Neutrophil (primary cell): ENCODE measurements at regions not wholly inside any gene's neighbourhood (a gene's known extent, or its start where the extent isn't known, plus 50 kb on each side); places are given as distances from the start of the nearest gene placed in this dataset.
"Not testable (repeated sequence)": the region's sequence is repeated elsewhere in the genome, so short reads cannot be mapped to it uniquely, and the experiment has no call there.

ENCODE experiments used
- H3K27ac ChIP-seq: fragments of 200-600 bp; sonication (generic); 2 replicates; pipeline ENCODE4 v1.5.1; 2016; ENCODE audit warnings: mild to moderate bottlenecking, moderate library complexity
- H3K27me3 ChIP-seq: fragments of 200-600 bp; sonication (generic); 2 replicates; pipeline ENCODE4 v1.6.0; 2016; ENCODE audit warnings: mild to moderate bottlenecking
- H3K36me3 ChIP-seq: fragments of 200-600 bp; sonication (generic); 2 replicates; pipeline ENCODE4 v1.5.1; 2017
- H3K4me1 ChIP-seq, 2 experiments: fragments of 200-600 bp in 1 of 2; sonication (generic) in 1 of 2; 1 replicate in 1 of 2; 2 replicates in 1 of 2; pipeline versions ENCODE4 v1.5.1 to v1.6.1; 2013 to 2016; ENCODE audit warnings: low read depth in 1 of 2, low read length in 1 of 2, mild to moderate bottlenecking in 1 of 2, moderate library complexity in 1 of 2; ENCODE audit not compliant: control insufficient read depth in 1 of 2, insufficient read depth in 1 of 2
- H3K4me3 ChIP-seq, 2 experiments: fragments of 200-600 bp in 1 of 2; sonication (generic) in 1 of 2; 1 replicate in 1 of 2; 2 replicates in 1 of 2; pipeline ENCODE4 v1.5.1; 2013 to 2016; ENCODE audit warnings: low read depth in 1 of 2, low read length in 1 of 2, mild to moderate bottlenecking in 1 of 2, moderate library complexity in 1 of 2
- H3K9me3 ChIP-seq: fragments of 200-600 bp; sonication (generic); 2 replicates; pipeline ENCODE4 v1.5.1; 2016
- TF ChIP-seq, protein P1 (sequence below): fragments of 200-600 bp; sonication (generic); IDR thresholded peaks from 2 replicates; pipeline ENCODE4 v1.5.1; 2016; ENCODE audit warnings: antibody characterized with exemption

- Histone ChIP-seq H3K4me3 (no peak overlapping the region), H3K27ac (no peak overlapping the region), H3K27me3 (no peaks in the 10 kb centered on the region), H3K4me1 (no peaks in the 10 kb centered on the region), H3K9me3 (no peaks in the 10 kb centered on the region), H3K36me3 (no peaks in the 10 kb centered on the region)
- TF ChIP-seq, protein P1, sequence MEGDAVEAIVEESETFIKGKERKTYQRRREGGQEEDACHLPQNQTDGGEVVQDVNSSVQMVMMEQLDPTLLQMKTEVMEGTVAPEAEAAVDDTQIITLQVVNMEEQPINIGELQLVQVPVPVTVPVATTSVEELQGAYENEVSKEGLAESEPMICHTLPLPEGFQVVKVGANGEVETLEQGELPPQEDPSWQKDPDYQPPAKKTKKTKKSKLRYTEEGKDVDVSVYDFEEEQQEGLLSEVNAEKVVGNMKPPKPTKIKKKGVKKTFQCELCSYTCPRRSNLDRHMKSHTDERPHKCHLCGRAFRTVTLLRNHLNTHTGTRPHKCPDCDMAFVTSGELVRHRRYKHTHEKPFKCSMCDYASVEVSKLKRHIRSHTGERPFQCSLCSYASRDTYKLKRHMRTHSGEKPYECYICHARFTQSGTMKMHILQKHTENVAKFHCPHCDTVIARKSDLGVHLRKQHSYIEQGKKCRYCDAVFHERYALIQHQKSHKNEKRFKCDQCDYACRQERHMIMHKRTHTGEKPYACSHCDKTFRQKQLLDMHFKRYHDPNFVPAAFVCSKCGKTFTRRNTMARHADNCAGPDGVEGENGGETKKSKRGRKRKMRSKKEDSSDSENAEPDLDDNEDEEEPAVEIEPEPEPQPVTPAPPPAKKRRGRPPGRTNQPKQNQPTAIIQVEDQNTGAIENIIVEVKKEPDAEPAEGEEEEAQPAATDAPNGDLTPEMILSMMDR = no peak
Observed at GRCh38 chr16:66245072-66245471, 121.4 kb upstream of the CDH5 start.

DNA sequence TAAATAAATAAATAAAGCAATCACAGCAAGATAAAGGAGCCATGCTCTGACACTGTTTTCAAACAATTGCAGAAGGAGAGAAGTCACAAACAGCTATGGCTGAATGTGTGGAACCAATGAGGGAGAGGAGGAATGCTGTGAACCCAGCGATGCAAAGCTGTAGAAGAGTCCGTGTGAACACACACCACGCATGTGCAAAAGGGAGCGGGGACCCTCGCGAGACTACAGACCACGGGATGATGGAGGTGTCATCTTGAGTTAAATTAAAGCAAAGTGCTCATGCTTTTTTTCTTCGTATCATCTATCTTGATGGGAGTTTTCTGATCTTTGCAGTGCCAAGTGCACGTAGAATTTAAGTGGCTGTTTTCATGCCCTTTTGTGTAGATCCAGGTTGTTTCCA, 123.8 kb upstream of the CDH5 start:
- TF ChIP-seq, protein P1 = no peak
- no peaks in the 10 kb centered on the region for H3K36me3 ChIP-seq

DNA sequence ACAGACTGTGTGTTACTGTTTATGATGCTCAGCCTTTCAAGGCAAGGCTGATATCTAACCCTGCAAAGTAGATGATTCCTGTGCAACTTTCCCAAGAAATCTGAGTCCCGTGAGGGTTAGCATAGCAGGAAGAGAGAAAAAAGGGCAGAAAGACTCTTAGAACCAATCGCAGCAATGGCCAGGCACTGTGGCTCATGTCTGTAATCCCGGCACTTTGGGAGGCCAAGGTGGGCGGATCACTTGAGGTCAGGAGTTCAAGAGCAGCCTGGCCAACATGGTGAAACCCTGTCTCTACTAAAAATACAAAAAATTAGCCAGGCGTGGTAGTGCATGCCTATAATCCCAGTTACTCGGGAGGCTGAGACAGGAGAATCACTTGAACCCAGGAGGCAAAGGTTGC, 124.3 kb upstream of the CDH5 start:
- H3K36me3 ChIP-seq, H3K9me3 ChIP-seq: not testable (repeated sequence)

More for the DNA sequence above, 123.8 kb upstream of the CDH5 start:
- H3K27ac ChIP-seq = no peak overlapping the region
- H3K4me3 ChIP-seq = no peak overlapping the region
- H3K27me3 ChIP-seq = no peaks in the 10 kb centered on the region
- no peaks in the 10 kb centered on the region for H3K4me1 ChIP-seq
- H3K9me3 ChIP-seq = no peaks in the 10 kb centered on the region

GRCh38 chr16:66240631-66241395, 125.7 kb upstream of the CDH5 start:
- no peak overlapping the region for H3K27ac ChIP-seq
- TF ChIP-seq, protein P1 = no peak
- no peaks in the 10 kb centered on the region for H3K36me3 ChIP-seq
- no peaks in the 10 kb centered on the region for H3K9me3 ChIP-seq
- H3K4me1 ChIP-seq = no peaks in the 10 kb centered on the region
- no peaks in the 10 kb centered on the region for H3K27me3 ChIP-seq
- no peak overlapping the region for H3K4me3 ChIP-seq

More for the DNA sequence above, 124.3 kb upstream of the CDH5 start:
- H3K4me1 ChIP-seq, H3K27ac ChIP-seq, H3K4me3 ChIP-seq, H3K27me3 ChIP-seq: not testable (repeated sequence)

DNA sequence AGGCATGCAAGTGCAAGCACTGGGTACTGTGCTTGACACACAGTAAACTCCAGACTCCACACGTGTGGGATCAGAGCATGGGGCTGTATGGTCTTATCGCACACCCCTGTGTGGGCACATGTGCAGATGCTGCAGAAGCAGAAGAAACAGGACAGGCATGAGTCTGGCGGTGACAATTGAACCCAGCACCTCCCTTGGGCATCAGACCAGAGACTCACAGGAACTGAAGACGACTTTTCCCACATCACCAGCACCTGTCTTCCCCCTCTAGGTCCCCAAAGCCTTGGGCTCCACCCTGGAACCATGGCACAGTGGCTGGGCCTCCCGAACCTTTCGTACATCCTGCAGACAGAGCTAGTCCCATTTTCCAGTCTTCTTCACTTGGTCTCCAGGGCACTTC, 126.4 kb upstream of the CDH5 start:
- Histone ChIP-seq H3K4me3 (no peak overlapping the region), H3K36me3 (no peaks in the 10 kb centered on the region), H3K4me1 (no peaks in the 10 kb centered on the region), H3K27me3 (no peaks in the 10 kb centered on the region), H3K9me3 (no peaks in the 10 kb centered on the region), H3K27ac (no peak overlapping the region)
- TF ChIP-seq, protein P1 = no peak

DNA sequence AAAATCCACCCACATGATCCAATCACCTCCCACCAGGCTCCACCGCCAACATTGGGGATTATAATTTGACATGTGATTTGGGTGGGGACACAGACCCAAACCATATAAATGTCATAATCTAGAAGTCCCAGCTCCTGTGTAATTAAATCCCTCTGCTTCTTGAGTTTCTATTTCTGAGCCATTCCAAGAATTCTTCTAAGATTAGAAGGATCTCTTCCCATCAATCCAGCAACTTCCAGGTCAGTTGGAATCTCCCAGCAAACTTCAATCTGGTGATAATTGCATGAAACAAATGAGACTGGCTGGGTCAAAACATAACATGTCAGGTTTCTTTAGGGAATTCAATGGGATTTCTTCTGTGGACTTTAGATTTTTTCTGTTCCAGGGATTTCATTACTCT, 127.8 kb upstream of the CDH5 start:
- Histone ChIP-seq H3K27ac (no peak overlapping the region), H3K36me3 (no peaks in the 10 kb centered on the region), H3K27me3 (no peaks in the 10 kb centered on the region), H3K4me3 (no peak overlapping the region), H3K4me1 (no peaks in the 10 kb centered on the region), H3K9me3 (no peaks in the 10 kb centered on the region)
- TF ChIP-seq, protein P1 = no peak
